HG03064 (cell line): ENCODE measurements at regions not wholly inside any gene's neighbourhood (a gene's known extent, or its start where the extent isn't known, plus 50 kb on each side); places are given as distances from the start of the nearest gene placed in this dataset.

Source experiments
- ATAC-seq: cut with Tn5 transposase; IDR thresholded peaks from one replicate; pipeline ENCODE4 v1.9.1; 2021; ENCODE audit warnings: low read depth; ENCODE audit not compliant: unreplicated experiment

- no peak for ATAC-seq
Observed at GRCh38 chr4:19544446-19545125, 707.1 kb upstream of the SLIT2 start.

- no peak for ATAC-seq
Observed at GRCh38 chr4:19540859-19541540, 710.7 kb upstream of the SLIT2 start.

GRCh38 chr4:19539201-19539600 is 712.5 kb upstream of the SLIT2 start:
- no peak for ATAC-seq

- ATAC-seq: no peak
Observed at GRCh38 chr4:19534159-19534558, 717.5 kb upstream of the SLIT2 start.

GRCh38 chr4:19531906-19532848 is 719.5 kb upstream of the SLIT2 start:
- ATAC-seq: no peak

GRCh38 chr4:19523964-19524363 is 727.7 kb upstream of the SLIT2 start:
- no peak for ATAC-seq

GRCh38 chr4:19522966-19523365 is 728.7 kb upstream of the SLIT2 start:
- ATAC-seq: no peak

GRCh38 chr4:19520939-19521520 is 730.7 kb upstream of the SLIT2 start:
- no peak for ATAC-seq

GRCh38 chr4:19514276-19515070 is 737.2 kb upstream of the SLIT2 start:
- no peak for ATAC-seq

- ATAC-seq: no peak
Observed at GRCh38 chr4:19512086-19512485, 739.6 kb upstream of the SLIT2 start.

GRCh38 chr4:19510993-19511392 is 740.7 kb upstream of the SLIT2 start:
- ATAC-seq: no peak

GRCh38 chr4:19508442-19508841 is 743.3 kb upstream of the SLIT2 start:
- no peak for ATAC-seq

- no peak for ATAC-seq
Observed at GRCh38 chr4:19497705-19498104, 754.0 kb upstream of the SLIT2 start.

- no peak for ATAC-seq
Observed at GRCh38 chr4:19496756-19497155, 754.9 kb upstream of the SLIT2 start.

- no peak for ATAC-seq
Observed at GRCh38 chr4:19494961-19495360, 756.7 kb upstream of the SLIT2 start.

GRCh38 chr4:19492606-19493005 is 759.1 kb upstream of the SLIT2 start:
- no peak for ATAC-seq

- no peak for ATAC-seq
Observed at GRCh38 chr4:19486400-19486799, 765.3 kb upstream of the SLIT2 start.

GRCh38 chr4:19478791-19479190 is 772.9 kb upstream of the SLIT2 start:
- no peak for ATAC-seq

GRCh38 chr4:19473569-19473968 is 778.1 kb upstream of the SLIT2 start:
- no peak for ATAC-seq

GRCh38 chr4:19472666-19473065 is 779.0 kb upstream of the SLIT2 start:
- no peak for ATAC-seq
